ENCODE measurements at regions not wholly inside any gene's neighbourhood (a gene's known extent, or its start where the extent isn't known, plus 50 kb on each side); places are given as distances from the start of the nearest gene placed in this dataset.
"Not testable (repeated sequence)": the region's sequence is repeated elsewhere in the genome, so short reads cannot be mapped to it uniquely, and the experiment has no call there.

DNA sequence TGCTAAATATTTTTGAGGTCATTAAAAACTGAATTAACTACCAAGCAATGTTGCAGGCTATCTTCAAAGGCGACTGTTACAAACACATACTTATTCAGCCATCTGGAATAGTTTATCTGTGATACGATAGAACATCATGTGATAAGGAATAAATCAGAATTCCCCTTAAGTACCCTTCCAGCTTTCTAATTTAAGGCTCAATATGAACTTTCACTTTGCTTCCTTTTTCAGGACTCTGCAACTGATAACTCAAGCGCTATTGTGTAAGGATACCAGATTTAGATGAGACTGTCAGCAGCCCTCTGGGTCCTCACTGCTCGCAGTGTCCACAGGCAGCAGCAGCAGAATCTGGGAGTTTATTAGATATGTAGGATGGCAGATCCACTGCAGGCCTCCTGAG, 416.3 kb downstream of the SPATA31D1 start:
- no peak for DNase-seq

DNA sequence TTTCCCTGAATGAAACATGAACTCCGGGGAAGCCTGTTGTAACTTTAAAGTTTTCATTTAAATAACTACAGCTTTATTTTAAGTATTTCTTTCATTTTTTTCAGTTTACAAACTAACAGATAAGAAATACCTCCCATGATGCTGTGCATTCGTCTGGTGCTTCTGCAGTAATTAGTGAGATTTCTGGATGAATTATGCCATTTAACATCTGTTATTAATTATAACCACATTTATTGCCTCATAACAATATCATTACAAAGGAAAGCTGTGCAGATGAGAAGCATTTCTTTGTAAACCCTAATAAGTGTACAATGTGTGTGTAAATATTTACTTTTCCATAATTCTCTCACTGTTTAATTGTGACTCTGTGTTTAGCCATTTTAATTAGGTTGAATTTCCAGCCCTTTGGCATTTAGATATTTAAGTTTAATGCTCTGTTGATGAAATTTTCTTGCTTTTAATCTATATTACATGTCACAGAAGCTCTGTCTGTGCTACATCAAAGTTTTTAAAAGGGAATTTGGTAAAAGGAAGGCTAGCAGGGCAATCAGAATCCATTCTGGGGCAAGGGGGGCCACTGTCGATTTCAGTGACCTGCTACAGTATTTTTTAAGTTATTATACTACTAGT, 418.0 kb downstream of the SPATA31D1 start:
- DNase-seq, result no peak

DNA sequence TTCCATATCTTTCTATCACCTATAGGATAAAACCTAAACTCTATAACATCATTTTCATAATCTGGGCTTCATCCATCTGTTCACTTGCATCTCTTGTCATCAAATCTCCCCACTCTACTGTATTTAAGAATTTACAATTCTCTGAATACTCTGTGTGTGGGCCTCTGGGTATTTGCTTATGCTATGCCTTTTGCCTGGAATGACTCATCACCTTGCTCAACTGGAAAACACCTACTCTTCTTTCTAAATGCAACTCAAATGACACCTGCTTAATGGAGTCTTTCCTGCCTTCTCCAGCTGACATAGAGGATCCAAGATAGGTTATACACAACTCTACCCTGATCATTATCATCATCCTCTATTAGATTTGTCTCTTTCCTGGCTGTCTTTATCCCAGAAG, 421.7 kb downstream of the SPATA31D1 start:
- DNase-seq, result no peak

DNA sequence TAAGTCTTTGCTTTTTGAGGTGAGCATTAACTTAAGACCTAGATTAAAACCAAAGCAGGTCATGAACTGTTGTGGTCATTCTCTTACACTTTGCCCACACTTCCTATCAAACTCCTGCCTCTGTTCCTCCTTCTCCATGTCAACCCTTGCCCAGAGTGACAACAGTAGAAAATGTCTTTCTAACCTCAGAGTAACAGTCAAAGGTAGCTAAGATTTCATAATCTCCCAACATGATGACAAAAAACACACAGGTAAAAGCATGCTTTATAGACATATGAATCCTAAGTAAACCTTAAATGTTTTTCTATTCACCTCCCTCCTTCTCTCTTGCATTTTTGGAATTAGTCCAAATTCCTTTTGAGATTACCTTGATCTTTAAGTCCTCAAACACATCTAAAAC, 422.3 kb downstream of the SPATA31D1 start:
- no peak for DNase-seq

DNA sequence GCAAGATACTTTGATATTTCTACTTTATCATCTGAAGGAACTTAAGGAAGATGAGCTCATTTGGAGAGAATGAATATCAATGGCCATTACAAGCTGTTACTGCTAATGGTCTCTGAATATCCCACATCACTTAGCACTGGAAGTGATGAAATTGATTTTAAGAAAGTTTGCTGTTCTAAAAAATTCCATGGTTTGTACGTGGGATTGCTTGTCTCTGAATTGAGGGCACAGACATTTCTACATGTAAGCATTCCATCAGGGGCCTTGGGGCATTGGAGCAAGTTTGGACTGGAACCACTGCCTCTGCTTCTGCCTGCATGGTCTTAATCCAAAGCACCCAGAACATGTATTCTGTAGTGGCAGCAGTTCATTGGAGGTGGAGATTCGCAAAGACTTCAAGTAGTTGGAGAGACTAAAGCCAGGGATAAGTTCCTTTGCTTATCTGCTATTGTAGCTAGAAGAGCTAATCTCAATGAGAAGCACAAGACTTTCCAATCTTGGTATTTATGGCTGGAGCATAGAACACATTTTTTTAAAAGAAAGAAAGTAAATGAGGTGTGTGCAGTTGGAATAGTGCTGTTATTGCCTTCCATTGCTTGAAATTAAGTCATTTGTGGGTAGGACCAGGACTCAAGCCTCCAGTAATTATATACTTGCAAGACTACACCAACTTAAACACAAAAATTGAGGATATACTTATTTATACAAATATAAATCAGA, 424.2 kb downstream of the SPATA31D1 start:
- no peak for DNase-seq

DNA sequence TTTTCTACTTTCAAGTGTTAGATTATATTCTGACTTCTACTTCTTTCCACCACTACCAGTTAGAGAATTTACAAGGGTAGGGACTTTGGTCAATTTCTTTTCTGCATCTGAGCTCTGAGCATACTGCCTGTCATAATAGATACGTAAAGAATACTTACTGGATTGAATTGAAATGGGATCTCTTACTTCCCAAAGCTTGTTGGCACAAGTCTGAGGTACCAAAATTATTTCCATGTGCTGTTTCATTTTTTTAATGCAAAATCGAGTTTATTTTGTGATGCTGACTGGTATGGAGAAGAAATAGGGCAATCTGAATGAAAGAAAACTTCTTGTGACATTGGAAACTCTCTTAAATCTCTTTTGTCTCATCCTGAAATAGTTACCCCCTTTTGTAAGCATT, 428.9 kb downstream of the SPATA31D1 start:
- no peak for DNase-seq

DNA sequence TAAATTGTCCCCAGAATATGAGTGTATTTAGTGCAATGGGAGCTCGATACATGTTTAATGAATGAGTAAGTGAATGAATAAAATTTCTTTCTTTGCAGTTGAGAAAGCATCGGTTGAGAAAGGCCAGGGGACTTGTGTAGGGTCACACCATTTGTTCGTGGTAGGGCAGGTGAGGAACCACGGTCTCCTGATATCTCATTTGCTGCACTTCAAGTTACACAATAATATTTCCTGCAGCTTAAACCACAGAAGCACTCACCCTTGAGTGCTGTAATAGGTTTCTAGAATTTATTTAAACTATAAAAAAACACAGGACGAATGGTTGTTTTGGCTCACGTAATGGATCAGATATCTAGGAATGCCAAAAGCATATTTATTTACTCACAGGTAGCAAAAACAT, 429.8 kb downstream of the SPATA31D1 start:
- DNase-seq, result no peak

DNA sequence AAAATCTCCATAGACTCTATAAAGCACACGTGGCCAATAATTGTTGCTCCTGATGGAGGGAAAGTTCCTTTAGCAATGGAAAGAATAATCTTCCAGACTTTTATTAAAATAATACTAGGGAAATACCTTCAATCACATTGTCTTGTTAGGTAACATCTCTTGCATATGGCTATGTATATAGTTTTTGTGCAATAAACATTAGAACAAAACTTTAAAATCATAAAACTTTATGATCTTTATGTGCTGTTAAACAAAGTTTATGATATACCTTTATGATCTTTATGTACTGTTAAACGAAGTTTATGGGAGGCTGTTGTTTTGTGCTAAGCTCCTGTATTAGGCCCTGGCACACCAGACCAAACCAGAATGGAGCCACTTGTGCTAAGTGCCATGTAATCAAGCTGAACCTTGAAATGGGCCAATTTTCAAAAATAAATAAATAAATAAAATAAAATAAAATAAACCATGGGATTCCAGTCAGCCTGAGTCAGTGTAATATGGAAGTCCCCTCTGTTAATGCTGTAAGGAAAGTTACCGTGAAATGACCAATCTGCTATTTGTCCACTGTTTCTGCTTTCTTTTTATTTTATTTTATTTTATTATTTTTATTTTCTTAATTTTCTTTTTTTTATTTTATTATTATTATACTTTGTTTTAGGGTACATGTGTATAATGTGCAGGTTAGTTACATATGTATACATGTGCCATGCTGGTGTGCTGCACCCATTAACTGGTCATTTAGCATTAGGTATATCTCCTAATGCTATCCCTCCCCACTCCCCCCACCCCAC, 431.3 kb downstream of the SPATA31D1 start:
- DNase-seq, result no peak

DNA sequence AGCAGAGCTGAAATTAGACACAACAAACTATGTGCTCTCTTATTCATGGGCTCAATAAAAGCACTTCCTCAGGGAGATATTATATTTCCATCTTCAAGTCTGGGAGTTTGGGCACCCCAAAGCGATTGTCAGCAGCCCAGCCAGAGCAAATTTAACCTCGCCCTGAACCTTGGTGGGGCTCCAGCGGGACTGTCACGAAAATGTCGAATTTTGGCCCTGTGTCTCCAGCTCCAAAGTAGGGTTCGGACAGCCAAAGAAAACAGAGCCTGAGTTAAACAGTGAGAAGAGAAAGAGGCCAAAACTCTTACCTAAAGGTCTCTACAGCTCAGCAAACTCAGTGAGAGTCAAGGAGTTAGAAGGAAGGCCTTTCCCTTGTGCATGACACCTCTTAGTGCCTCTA, 432.9 kb downstream of the SPATA31D1 start:
- DNase-seq, result peak; percentile 54

DNA sequence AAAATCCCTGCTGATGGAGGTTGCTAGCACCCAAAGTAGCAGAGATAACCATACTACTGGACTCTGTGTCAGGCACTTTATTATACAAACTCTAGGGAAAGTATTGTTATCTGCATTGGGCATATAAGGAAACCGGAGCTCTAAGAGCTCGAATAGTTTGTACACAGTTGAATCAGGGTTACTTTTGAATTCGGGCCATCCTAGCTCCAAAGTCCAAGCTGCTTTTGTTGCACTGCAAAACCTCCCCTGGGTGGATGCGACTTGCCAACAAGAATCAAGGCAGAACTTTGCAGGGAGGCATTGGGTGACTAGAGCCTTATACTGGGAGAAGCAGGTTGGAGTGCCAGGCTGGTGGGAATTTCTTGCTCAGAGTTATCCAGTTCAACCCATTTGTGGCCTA, 435.1 kb downstream of the SPATA31D1 start:
- no peak for DNase-seq

DNA sequence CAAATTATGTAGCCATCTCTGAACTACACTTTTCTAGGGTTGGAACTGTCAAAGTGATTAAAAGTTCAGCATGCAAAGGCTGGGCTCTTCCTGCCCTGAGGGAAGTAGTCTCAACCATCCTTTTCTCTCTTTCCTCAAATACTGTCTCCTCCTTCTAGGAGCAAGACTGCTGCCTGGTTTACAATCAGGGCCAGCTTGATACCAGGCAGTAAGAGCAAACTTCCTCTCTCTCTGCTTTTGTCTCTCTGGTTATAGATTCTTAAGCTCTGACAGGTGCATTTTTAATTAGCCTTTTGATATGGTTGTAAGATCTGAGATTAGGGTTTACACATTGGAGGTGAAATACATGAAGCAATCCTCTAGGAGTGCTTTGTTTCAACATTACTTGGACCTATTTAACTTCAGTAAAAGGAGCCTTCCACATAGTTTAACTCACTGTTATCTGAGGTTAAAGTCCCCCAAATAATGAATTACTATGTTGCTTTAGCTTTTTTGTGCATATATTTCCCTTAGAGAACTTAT, 436.1 kb downstream of the SPATA31D1 start:
- no peak for DNase-seq

DNA sequence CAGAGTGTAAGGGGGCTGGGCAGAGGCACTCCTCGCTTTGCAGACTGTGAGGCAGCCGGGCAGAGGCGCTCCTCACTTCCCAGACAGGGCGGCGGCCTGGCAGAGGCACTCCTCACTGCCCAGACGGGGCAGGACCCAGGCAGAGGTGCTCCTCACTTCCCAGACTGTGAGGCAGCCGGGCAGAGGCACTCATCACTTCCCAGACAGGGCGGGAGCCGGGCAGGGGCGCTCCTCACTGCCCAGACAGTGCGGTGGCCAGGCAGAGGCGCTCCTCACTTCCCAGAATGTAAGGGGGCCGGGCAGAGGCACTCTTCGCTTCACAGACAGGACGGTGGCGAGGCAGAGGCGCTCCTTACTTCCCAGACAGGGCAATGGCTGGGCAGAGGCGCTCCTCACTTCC, 442.5 kb downstream of the SPATA31D1 start:
- no peak for DNase-seq

DNA sequence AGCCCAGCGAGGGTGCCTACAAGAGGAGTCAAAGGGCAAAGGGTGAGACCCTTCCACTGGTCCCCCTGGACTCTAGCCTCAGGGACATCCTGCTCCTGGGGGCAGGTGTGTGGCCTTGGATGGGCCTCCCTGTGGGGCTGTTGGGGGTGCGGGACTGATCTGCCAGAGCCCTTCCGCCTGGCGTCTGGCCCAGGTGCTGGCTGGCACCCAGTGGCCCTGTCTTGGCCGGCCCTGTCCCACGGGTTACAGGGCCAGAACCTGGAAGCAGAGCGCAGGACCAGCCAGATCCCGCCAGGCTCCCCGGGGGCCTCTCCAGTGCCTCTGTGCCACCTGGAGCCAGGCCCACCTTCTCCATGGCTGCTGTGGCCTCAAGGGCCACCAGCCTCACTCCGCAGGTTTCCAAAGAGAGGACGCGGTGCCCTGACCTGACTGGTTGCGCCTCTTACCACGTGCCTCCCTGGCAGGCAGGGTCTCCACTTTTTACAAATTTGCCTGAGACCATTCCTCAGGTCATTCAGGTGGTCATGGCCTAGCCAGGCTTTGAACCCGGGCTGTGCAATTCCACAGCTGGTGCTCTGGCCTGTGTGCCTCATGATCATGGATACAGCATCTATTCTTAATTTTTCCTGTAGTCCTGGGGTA, 444.8 kb downstream of the SPATA31D1 start:
- DNase-seq, result not testable (repeated sequence)

DNA sequence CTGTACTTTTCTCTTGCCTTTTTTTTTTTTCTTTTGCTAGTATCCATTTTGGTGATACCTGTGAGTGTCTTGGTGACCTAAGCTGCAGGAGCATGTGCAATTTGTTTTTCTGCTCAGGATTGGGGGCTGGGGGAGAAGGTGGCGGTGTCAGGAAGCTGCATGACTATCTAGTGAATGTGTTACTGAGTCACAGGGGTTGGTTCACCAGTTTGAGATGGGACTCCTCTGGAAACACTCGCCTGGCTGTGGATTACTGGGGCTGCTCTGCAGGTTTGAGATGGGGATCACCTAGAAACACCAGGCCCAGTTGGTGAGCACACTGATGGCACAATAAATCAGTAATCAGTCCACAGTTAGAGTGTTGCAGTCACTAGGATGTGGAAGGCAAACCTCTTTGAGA, 447.9 kb downstream of the SPATA31D1 start:
- no peak for DNase-seq

DNA sequence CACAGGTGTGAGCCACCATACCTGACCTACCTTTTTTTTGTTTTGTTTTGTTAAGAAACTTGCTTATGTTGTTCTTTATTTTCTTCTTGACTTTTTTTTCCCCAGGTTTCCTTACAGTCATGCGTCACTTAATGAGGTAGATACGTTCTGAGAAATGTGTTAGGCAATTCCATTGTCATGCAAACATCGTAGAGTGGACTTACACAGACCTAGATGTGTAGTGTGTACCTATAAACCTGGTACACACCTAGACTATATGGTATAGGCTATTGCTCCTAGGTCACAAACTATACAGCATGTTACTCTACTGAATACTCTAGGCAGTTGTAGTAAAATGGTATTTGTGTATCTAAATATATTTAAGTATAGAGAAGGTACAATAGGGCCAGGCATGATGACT, 448.6 kb downstream of the SPATA31D1 start:
- not testable (repeated sequence) for DNase-seq

DNA sequence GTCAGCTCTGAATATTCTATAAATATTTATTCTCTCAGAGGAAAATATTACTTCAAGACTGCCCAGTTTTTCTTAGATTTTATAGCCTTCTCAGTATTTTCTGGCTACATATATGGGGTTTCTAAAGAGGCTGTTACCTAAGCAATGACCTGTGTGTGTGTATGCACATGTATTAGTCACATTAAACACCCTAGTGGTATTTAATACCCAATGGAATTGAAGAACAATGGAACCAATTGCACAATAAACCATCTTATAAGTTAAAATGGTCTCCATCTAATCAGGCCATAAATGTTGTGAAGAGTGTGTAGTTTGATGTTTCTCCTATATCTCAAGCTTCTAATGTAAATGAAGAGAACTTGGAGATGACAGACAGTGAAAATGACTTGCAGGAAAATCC, 450.0 kb downstream of the SPATA31D1 start:
- no peak for DNase-seq

DNA sequence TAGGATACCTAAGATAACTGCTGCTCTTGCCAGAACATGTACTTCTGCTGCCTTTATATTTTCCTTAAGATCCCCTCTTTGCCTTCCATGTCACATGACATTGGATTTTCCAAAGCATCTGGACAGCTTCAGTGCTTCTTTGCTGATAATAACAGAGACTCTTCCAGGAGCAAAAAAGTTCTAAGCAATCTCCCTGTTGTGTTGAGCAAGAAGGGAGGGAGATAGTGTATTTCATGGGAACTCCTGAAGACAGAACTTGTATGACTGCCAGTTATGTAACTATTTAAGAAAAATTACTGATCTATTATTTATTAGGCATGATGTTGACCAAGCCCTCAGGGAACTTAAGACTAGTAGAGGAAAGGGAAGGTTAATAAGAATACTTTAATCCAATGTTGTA, 454.7 kb downstream of the SPATA31D1 start:
- DNase-seq, result no peak

DNA sequence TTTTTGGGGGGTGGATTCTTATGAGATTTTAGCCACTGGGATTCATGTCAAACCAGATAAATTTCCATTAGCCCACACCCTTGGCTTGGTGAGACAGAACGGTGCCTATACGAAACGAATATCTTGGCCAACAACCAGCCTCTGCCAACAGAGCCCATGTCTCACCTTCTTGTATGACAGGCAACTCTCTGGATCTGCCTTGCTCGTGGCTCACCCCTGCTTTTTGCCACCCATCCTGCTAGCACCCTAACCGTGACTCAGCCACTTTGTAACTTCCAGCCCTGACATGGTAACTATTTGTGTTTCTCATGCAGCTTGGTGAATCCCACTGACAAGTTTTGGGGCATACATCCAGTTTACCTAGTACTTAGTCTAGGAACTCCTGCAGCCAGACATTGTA, 457.0 kb downstream of the SPATA31D1 start:
- no peak for DNase-seq

DNA sequence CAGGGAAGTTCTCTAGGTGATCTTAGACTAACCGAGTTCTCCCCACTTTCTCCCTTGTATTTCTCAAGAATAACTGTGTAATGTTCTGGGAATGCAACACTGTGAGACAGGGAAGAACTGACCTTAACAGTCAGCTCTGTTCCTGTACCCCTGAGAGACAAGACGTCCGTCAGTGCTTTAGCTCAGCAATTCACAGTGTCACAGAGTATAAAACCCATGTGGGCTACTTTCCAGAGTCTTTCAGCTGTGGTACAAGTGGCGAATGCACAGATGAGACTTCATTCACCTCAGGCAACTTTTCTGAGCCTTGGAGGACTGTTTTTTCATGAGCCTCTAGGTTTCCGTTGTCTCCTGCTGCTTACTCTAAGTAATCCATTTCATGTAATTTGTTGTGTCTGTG, 458.8 kb downstream of the SPATA31D1 start:
- DNase-seq, result no peak

DNA sequence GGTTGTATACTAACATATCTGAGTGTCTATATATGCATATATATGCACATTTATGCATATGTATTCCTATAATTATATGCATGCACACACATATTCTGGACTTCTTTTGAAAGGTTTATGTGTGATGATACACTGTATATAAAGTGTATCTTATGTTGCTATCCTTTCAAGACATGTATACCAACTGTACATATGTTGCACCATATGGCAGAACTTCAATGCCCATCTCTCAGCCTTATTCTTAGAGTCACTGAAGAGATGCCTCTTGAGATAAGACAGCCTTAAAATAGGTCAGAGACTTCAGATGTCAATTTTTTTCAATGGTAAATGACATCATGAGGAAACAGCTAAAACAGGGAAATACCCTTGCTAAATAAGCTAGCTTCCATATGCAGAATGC, 461.4 kb downstream of the SPATA31D1 start:
- no peak for DNase-seq

DNA sequence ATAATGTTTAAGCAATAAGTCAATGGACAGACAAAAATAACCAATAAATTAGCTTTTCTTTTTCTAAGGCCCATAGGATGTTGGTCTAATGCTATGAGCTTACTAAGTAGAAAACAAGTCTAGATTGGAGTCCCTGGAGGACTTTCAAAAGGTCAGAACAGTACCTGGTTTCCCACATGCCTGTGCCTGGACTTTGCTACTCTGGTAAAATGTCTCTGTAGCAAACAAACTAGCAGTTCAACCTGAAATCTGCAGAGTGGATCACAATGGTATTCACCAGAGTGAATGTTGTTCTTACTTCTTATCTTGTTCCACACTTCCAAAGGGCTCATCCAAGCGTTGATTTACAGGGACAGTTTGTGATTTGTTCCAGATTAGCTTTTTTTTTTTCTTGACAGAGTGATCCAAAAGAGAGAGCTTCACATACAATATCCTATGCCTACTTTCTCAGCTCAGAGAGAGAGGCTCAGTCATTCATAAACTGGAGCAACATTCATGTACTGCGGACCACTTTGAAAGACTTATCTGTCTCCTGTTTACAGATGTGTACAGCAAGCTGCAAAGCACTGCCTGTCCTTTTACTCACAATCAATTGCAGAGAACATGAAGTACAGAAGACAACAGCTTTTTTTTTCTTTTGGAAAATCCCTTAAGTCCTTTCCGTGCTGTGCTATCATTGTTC, 466.1 kb downstream of the SPATA31D1 start:
- DNase-seq, result no peak

DNA sequence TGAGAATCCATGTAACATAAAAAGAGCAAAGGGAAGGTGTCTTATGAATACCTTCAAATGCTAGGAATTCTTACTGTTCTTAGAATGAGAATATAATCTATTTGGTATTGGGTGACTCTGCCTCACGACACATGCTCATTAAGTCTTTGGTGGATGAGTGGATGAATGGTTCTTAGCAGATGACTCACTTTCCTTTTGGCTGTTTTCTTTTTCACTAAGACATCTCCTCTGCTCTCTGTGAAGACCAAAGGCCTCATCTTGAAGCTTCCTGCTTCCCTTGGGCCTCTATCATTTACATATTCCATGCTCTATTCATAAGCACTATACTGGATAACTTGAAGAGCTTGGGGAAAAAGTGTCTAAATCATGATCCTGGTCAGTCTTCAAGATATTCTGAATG, 468.1 kb downstream of the SPATA31D1 start:
- DNase-seq, result no peak

DNA sequence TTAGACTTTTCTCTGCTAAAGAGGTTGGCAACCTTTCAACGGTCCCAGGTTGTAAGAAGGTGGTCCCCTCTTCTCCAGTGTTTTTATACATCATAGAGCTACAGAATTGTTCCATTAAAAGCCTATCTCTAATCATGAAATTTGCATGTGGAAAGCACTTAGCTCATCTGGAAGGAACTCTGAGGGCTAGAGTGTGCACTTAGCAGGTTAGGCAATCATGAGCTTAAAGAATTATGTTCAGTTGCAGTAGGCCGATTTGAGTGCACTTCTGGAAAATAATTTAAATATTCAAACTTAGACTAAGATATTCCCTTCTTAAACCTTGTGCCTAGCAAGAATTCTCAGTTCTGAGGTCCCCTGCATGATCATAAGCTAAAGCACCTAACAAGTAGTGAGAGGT, 468.7 kb downstream of the SPATA31D1 start:
- DNase-seq, result no peak
